Hepatocyte (in vitro differentiated cells): ENCODE measurements at regions not wholly inside any gene's neighbourhood (a gene's known extent, or its start where the extent isn't known, plus 50 kb on each side); places are given as distances from the start of the nearest gene placed in this dataset.

ENCODE experiments used
- DNase-seq: peaks from one replicate; pipeline ENCODE4 v3.0.0-alpha.2; 2016; ENCODE audit warnings: low spot score
- H2AFZ ChIP-seq: fragments of 200-600 bp; sonication (generic); 2 replicates; pipeline ENCODE4 v1.6.0; 2016; ENCODE audit warnings: antibody characterized with exemption, mild to moderate bottlenecking
- H3K27ac ChIP-seq: fragments of 200-600 bp; sonication (generic); 2 replicates; pipeline ENCODE4 v1.5.1; 2016; ENCODE audit warnings: mild to moderate bottlenecking
- H3K27me3 ChIP-seq: fragments of 200-600 bp; sonication (generic); 2 replicates; pipeline ENCODE4 v1.6.1; 2016
- H3K36me3 ChIP-seq: fragments of 200-600 bp; sonication (generic); replicated peaks from 2 replicates; pipeline ENCODE4 v1.5.1; 2016; ENCODE audit warnings: low read depth; ENCODE audit not compliant: insufficient read depth
- H3K4me1 ChIP-seq: fragments of 200-600 bp; sonication (generic); 2 replicates; pipeline ENCODE4 v1.5.1; 2016; ENCODE audit warnings: mild to moderate bottlenecking, moderate library complexity; ENCODE audit not compliant: insufficient read depth
- H3K4me2 ChIP-seq: fragments of 200-600 bp; sonication (generic); 2 replicates; pipeline ENCODE4 v1.6.0; 2016
- H3K4me3 ChIP-seq: fragments of 200-600 bp; sonication (generic); 2 replicates; pipeline ENCODE4 v1.5.1; 2016; ENCODE audit warnings: mild to moderate bottlenecking
- H3K79me2 ChIP-seq: fragments of 200-600 bp; sonication (generic); 2 replicates; pipeline ENCODE4 v1.6.0; 2017; ENCODE audit warnings: mild to moderate bottlenecking
- H3K9me2 ChIP-seq: fragments of 200-600 bp; sonication (generic); replicated peaks from 2 replicates; pipeline ENCODE4 v1.6.0; 2017; ENCODE audit warnings: mild to moderate bottlenecking; ENCODE audit not compliant: insufficient read depth
- H3K9me3 ChIP-seq: fragments of 200-600 bp; sonication (generic); 2 replicates; pipeline ENCODE4 v1.5.1; 2016; ENCODE audit warnings: low read depth, mild to moderate bottlenecking
- H4K20me1 ChIP-seq: fragments of 200-600 bp; sonication (generic); 2 replicates; pipeline ENCODE4 v1.6.0; 2016; ENCODE audit warnings: mild to moderate bottlenecking; ENCODE audit not compliant: insufficient read depth, poor library complexity, severe bottlenecking
- EZH2 ChIP-seq: fragments of 200-600 bp; sonication (generic); IDR thresholded peaks from 2 replicates; pipeline ENCODE4 v1.6.1; 2016; ENCODE audit warnings: antibody characterized with exemption, mild to moderate bottlenecking, borderline replicate concordance
- EZH2phosphoT487 ChIP-seq: fragments of 200-600 bp; sonication (generic); IDR thresholded peaks from one replicate; pipeline ENCODE4 v1.6.1; 2018; ENCODE audit warnings: antibody characterized with exemption, mild to moderate bottlenecking, low read depth, moderate library complexity; ENCODE audit not compliant: unreplicated experiment, severe bottlenecking
- WGBS: methylation state at CpG from one replicate; pipeline ENCODE4 v1.1.6; 2016; ENCODE audit warnings: low lambda C conversion rate; ENCODE audit errors: missing lambda C conversion rate; 5-methylcytosine and 5-hydroxymethylcytosine counted together
- TF ChIP-seq, protein P1 (sequence below): fragments of 200-600 bp; sonication (generic); IDR thresholded peaks from 2 replicates; pipeline ENCODE4 v1.5.1; 2016; ENCODE audit warnings: antibody characterized with exemption, mild to moderate bottlenecking; ENCODE audit not compliant: poor library complexity

GRCh38 chr6:112575309-112575834 lies 228.2 kb downstream of the RFPL4B start:
- Histone ChIP-seq H3K4me3 (no peak overlapping the region), H3K4me2 (no peak overlapping the region), H2AFZ (no peak overlapping the region), H3K4me1 (no peaks in the 10 kb centered on the region), H4K20me1 (no peaks in the 10 kb centered on the region), H3K27me3 (no peaks in the 10 kb centered on the region), H3K79me2 (no peaks in the 10 kb centered on the region), H3K27ac (no peak overlapping the region), H3K9me3 (no peaks in the 10 kb centered on the region), H3K36me3 (no peaks in the 10 kb centered on the region), H3K9me2 (no peaks in the 10 kb centered on the region)
- no peak for TF ChIP-seq EZH2phosphoT487
- TF ChIP-seq, protein P1, sequence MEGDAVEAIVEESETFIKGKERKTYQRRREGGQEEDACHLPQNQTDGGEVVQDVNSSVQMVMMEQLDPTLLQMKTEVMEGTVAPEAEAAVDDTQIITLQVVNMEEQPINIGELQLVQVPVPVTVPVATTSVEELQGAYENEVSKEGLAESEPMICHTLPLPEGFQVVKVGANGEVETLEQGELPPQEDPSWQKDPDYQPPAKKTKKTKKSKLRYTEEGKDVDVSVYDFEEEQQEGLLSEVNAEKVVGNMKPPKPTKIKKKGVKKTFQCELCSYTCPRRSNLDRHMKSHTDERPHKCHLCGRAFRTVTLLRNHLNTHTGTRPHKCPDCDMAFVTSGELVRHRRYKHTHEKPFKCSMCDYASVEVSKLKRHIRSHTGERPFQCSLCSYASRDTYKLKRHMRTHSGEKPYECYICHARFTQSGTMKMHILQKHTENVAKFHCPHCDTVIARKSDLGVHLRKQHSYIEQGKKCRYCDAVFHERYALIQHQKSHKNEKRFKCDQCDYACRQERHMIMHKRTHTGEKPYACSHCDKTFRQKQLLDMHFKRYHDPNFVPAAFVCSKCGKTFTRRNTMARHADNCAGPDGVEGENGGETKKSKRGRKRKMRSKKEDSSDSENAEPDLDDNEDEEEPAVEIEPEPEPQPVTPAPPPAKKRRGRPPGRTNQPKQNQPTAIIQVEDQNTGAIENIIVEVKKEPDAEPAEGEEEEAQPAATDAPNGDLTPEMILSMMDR = no peak
- TF ChIP-seq EZH2 = no peak
- WGBS = 93% methylated on average over 3 of the region's 3 CpGs
- DNase-seq = no peak

DNA sequence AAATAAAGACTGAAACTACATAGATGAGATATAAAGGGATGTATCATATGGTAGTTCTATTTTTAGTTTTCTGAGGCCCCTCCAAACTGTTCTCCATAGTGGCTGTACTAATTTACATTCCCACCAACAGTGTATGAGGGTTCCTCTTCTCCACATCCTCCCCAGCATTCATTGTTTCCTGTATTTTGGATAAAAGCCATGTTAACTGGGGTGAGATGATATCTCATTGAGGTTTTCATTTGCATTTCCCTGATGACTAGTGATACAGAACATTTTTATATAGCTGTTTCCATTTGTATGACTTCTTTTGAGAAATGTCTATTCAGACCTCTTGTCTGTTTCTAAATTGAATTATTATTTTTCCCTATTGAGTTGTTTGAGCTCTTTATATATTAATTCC lies 229.3 kb downstream of the RFPL4B start:
- no peaks in the 10 kb centered on the region for H3K36me3 ChIP-seq
- no peak for TF ChIP-seq EZH2
- no peak for TF ChIP-seq EZH2phosphoT487
- TF ChIP-seq, protein P1 = no peak
- DNase-seq = no peak
- H3K4me3 ChIP-seq = no peak overlapping the region
- H3K9me3 ChIP-seq = no peaks in the 10 kb centered on the region
- no peaks in the 10 kb centered on the region for H3K4me1 ChIP-seq
- H3K4me2 ChIP-seq = no peak overlapping the region
- no peaks in the 10 kb centered on the region for H3K9me2 ChIP-seq
- H4K20me1 ChIP-seq = no peaks in the 10 kb centered on the region
- no peak overlapping the region for H3K27ac ChIP-seq
- H2AFZ ChIP-seq = no peak overlapping the region
- no peaks in the 10 kb centered on the region for H3K79me2 ChIP-seq
- no peaks in the 10 kb centered on the region for H3K27me3 ChIP-seq

DNA sequence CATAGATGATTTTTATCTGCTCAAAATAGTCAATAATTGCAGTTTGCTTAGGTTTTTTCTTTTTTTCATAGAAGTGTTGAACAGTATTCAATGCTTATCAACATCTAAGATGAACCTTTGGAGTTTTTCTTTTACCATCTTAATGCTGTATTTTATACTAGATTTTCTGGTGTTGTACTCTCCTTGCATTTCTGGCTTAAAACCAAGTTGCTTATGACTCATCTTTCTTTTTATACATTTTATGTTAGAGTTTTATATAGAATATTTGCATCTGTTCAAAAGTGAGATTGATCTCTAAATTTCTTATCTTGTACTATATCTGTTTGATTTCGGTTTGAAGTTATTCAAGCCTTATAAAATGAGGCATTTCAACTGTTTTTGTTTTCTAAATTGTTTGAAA lies 232.5 kb downstream of the RFPL4B start:
- Histone ChIP-seq H3K27ac (no peak overlapping the region), H3K4me1 (no peaks in the 10 kb centered on the region), H3K27me3 (no peaks in the 10 kb centered on the region), H3K79me2 (no peaks in the 10 kb centered on the region), H3K9me2 (no peaks in the 10 kb centered on the region), H2AFZ (no peak overlapping the region), H3K4me2 (no peak overlapping the region), H4K20me1 (no peaks in the 10 kb centered on the region), H3K36me3 (no peaks in the 10 kb centered on the region), H3K9me3 (no peaks in the 10 kb centered on the region), H3K4me3 (no peak overlapping the region)
- TF ChIP-seq, protein P1 = no peak
- no peak for TF ChIP-seq EZH2phosphoT487
- TF ChIP-seq EZH2 = no peak
- 76% methylated on average over 1 of the region's 1 CpG for WGBS
- no peak for DNase-seq

GRCh38 chr6:112581015-112581414 lies 233.9 kb downstream of the RFPL4B start:
- DNase-seq = no peak
- no peaks in the 10 kb centered on the region for H4K20me1 ChIP-seq
- no peaks in the 10 kb centered on the region for H3K9me3 ChIP-seq
- H3K4me2 ChIP-seq = no peak overlapping the region
- H3K79me2 ChIP-seq = no peaks in the 10 kb centered on the region
- WGBS = 94% methylated on average over 1 of the region's 1 CpG
- H3K27me3 ChIP-seq = no peaks in the 10 kb centered on the region
- no peaks in the 10 kb centered on the region for H3K36me3 ChIP-seq
- no peaks in the 10 kb centered on the region for H3K4me1 ChIP-seq
- no peaks in the 10 kb centered on the region for H3K9me2 ChIP-seq
- TF ChIP-seq EZH2phosphoT487 (no peak), EZH2 (no peak)
- TF ChIP-seq, protein P1 = no peak
- no peak overlapping the region for H3K4me3 ChIP-seq
- H2AFZ ChIP-seq = no peak overlapping the region
- H3K27ac ChIP-seq = no peak overlapping the region
